Activated CD8-positive, alpha-beta T cell treated with anti-CD3 and anti-CD28 coated beads, Interleukin-2, amount 10 ng/mL, durations not matched to agents 7 days and 5 days (primary cell): ENCODE measurements at regions not wholly inside any gene's neighbourhood (a gene's known extent, or its start where the extent isn't known, plus 50 kb on each side); places are given as distances from the start of the nearest gene placed in this dataset.
"Not testable (repeated sequence)": the region's sequence is repeated elsewhere in the genome, so short reads cannot be mapped to it uniquely, and the experiment has no call there.

Experiments
- ATAC-seq: fragments of 150-1000 bp; cut with Tn5 transposase; one replicate; pipeline ENCODE4 v1.10.0; 2021; ENCODE audit warnings: moderate library complexity
- CTCF ChIA-PET: fragments of 350-600 bp; sonication (Branson Sonifier 250); formaldehyde crosslinking; loops from one replicate; lab custom pipeline; 2021; ENCODE audit warnings: antibody characterized with exemption; lab: Charles Lee
- POLR2A ChIA-PET: fragments of 350-600 bp; sonication (Branson Sonifier 250); formaldehyde crosslinking; loops from one replicate; lab custom pipeline; 2021; ENCODE audit warnings: antibody characterized with exemption; lab: Charles Lee
- DNase-seq: peaks from one replicate; pipeline ENCODE4 v3.0.0-alpha.2; 2020
- H3K27ac Mint-ChIP-seq: one replicate; pipeline ENCODE4 v1.8.0; 2021; ENCODE audit warnings: mild to moderate bottlenecking, mixed read lengths
- H3K27me3 Mint-ChIP-seq: one replicate; pipeline ENCODE4 v1.8.0; 2021; ENCODE audit warnings: low read depth, mixed read lengths
- H3K36me3 Mint-ChIP-seq: one replicate; pipeline ENCODE4 v1.8.0; 2021; ENCODE audit warnings: low read depth, mixed read lengths
- H3K4me1 Mint-ChIP-seq: one replicate; pipeline ENCODE4 v1.8.0; 2021; ENCODE audit warnings: low read depth, mixed read lengths
- H3K4me3 Mint-ChIP-seq: one replicate; pipeline ENCODE4 v1.8.0; 2021; ENCODE audit warnings: mild to moderate bottlenecking, mixed read lengths
- H3K9me3 Mint-ChIP-seq: one replicate; pipeline ENCODE4 v1.8.0; 2022; ENCODE audit warnings: mixed read lengths; ENCODE audit not compliant: insufficient read depth

DNA sequence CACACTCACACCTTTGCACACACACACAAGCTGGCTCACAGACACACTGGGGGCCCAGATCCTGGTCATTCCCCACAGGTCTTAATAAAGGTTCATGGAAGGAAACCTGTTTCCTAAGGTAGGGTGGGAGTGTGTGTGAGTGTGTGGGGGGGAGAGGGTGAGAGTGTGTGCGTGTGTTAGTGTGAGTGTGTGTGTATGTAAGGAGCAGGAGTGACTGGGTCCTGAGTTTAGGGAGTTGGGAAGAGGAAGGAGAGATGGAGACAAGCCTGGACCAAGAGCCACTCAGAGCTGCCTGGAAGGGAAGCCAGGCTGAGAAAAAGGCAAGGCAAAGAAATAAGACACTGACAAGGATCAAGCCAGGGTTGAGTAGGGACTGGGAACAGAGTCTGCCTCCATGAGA is 129.2 kb downstream of the POTEM start:
- CTCF ChIA-PET, ATAC-seq, H3K4me3 Mint-ChIP-seq, H3K27ac Mint-ChIP-seq, H3K27me3 Mint-ChIP-seq, DNase-seq, POLR2A ChIA-PET, H3K36me3 Mint-ChIP-seq, H3K9me3 Mint-ChIP-seq, H3K4me1 Mint-ChIP-seq: not testable (repeated sequence)

DNA sequence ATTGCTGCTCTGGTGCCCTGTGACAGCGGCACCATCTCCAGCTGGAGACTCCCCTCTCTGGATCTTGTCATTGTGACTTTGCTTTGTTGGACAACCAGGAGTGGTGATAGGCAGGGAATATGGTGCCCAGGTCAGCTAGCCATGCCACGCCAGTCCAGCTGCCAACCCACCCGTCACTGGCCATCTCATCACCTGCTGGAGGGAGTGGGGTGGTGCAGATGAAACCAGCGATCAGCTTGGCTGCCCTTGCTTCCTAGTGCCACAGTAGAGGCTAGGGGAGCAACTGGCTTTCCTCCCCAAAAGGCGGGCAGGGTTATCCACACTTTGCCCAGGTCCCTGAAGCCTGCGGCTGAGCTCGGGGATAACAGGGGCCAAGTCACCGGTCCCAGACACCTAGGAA is 129.6 kb downstream of the POTEM start:
- H3K4me3 Mint-ChIP-seq, H3K4me1 Mint-ChIP-seq, H3K27ac Mint-ChIP-seq, ATAC-seq, DNase-seq, H3K27me3 Mint-ChIP-seq, CTCF ChIA-PET, POLR2A ChIA-PET, H3K36me3 Mint-ChIP-seq, H3K9me3 Mint-ChIP-seq: not testable (repeated sequence)

DNA sequence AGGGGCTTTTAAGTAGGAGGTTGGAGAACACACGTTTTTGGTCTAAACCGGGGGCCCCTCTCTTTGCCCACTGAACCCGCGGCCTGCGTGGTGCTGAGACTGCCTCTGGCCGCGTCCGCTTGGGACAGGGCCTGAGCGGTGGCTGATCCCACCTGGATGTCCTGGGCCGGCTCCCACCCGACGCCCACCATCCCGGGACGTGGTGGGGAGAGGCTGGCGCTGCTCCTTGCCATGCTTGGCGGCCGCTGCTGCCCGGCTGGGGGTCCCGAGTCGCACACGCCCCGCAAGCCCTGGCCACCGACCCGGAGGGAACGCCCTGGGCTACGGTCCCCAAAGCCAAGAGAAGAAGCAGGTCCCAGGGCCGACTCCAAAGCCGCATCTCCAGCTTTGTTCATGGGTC is 130.1 kb downstream of the POTEM start:
- H3K4me1 Mint-ChIP-seq, H3K27me3 Mint-ChIP-seq, H3K27ac Mint-ChIP-seq, H3K4me3 Mint-ChIP-seq, ATAC-seq, POLR2A ChIA-PET, H3K9me3 Mint-ChIP-seq, H3K36me3 Mint-ChIP-seq, CTCF ChIA-PET: not testable (repeated sequence)
- peak; percentile 19 for DNase-seq

DNA sequence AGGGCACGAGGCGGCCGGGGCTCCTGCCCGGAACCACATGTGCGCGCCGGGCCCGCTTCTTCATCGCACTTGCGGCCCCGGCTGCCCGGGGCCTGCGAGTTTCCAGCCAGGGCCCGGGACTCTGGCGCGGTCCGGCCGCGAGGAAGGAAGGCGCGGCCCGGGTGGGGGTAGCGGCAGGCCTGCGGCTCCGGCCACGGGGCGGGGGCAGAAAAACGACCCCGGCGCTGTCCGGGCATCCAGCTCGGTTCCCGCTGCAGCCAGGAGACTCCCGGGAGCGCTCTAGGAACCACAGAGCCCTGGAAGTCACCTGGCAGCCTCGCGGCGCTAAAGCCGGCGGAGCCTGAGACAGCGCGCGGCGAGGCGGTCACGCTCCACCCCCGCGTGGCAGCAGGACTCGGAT is 130.5 kb downstream of the POTEM start:
- POLR2A ChIA-PET, ATAC-seq, H3K27ac Mint-ChIP-seq, H3K36me3 Mint-ChIP-seq, CTCF ChIA-PET, H3K9me3 Mint-ChIP-seq, H3K4me1 Mint-ChIP-seq, H3K27me3 Mint-ChIP-seq, DNase-seq, H3K4me3 Mint-ChIP-seq: not testable (repeated sequence)

DNA sequence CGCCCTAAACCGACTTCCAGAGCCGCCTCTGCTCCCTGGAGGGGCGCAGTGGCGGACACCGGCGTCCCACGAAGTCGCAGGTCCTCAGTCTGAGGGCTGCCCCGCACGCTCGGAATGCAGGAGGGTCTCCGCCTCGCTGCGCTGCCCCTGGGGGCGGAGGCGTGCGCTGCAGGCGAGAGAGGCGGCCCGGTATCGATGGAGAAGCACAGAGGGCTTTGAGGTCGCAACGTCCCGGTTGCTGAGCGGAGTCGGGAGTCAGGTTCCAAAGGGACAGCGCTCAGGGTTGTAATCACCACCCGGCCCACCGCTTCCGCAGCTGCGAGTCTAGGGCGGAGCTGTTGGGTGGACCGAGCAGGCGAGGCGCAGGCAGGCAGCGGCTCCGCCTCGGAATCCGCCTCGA is 131.0 kb downstream of the POTEM start:
- H3K9me3 Mint-ChIP-seq, H3K27me3 Mint-ChIP-seq, H3K4me1 Mint-ChIP-seq, CTCF ChIA-PET, H3K36me3 Mint-ChIP-seq, ATAC-seq, H3K4me3 Mint-ChIP-seq, POLR2A ChIA-PET, DNase-seq, H3K27ac Mint-ChIP-seq: not testable (repeated sequence)

DNA sequence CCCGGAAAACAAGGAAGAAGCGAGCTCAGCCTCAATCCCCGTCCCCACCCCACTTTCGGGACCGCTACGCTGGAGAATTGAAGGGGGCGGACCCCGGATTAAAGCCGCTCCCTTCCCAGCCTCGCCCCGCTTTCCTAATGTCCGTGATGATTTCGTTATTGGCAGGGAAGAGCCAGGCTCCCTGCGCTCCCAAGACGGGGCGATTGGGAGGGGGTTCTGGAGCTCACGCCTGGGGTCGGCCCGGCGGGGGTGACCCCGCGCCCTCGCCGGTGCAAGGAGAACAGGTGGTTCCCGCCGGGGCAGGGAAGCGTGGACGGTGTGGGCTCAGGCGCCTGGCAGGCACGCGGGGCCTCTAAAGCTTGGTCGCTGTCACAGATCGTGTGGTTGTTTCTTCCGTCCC is 131.5 kb downstream of the POTEM start:
- H3K27me3 Mint-ChIP-seq, H3K9me3 Mint-ChIP-seq, H3K4me3 Mint-ChIP-seq, ATAC-seq, H3K27ac Mint-ChIP-seq, CTCF ChIA-PET, DNase-seq, POLR2A ChIA-PET, H3K4me1 Mint-ChIP-seq, H3K36me3 Mint-ChIP-seq: not testable (repeated sequence)

DNA sequence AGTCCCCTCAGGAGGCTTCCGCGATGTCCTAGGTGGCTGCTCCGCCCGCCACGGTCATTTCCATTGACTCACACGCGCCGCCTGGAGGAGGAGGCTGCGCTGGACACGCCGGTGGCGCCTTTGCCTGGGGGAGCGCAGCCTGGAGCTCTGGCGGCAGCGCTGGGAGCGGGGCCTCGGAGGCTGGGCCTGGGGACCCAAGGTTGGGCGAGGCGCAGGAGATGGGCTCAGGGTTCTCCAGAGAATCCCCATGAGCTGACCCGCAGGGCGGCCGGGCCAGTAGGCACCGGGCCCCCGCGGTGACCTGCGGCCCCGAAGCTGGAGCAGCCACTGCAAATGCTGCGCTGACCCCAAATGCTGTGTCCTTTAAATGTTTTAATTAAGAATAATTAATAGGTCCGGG is 132.1 kb downstream of the POTEM start:
- H3K27ac Mint-ChIP-seq, CTCF ChIA-PET, H3K4me3 Mint-ChIP-seq, H3K36me3 Mint-ChIP-seq, H3K9me3 Mint-ChIP-seq, ATAC-seq, POLR2A ChIA-PET, DNase-seq, H3K27me3 Mint-ChIP-seq, H3K4me1 Mint-ChIP-seq: not testable (repeated sequence)

DNA sequence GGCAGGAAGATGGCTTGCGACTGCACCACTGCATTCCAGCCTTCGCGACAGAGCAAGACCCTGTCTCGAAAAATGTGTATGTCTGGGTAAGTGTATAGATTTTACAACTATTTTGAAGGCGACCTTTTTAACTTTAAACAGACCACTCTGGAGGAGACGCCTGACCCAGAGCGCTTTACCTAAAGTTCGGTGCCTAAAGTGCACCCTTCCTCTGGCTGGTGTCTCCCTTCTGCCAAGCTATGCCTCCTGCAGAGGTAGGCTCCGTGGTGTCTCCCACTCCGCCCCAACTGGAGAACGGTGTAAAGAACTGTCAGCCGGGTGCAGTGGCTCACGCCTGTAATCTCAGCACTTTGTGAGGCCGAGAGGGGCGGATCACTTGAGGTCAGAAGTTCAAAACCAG is 132.7 kb downstream of the POTEM start:
- H3K4me1 Mint-ChIP-seq, H3K27ac Mint-ChIP-seq, POLR2A ChIA-PET, H3K36me3 Mint-ChIP-seq, H3K27me3 Mint-ChIP-seq, DNase-seq, H3K4me3 Mint-ChIP-seq, H3K9me3 Mint-ChIP-seq, CTCF ChIA-PET: not testable (repeated sequence)
- peak; percentile 30 for ATAC-seq

DNA sequence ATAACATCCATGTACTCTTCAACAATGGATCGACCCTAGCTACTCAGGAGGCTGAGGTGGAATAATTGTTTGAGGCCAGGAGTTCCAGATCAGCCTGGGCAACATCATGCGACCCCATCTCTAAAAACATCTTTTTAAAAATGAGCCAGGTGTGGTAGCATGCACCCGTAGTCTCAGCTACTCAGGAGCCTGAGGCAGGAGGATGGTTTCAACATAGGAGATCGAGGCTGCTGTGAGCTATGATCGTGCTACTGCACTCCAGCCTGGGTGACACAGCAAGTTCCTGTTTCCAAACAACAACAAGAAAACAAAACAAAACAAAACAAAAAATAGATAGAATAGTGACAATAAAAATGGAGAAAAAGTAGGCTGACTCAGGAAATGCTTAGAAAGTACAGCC is 138.3 kb downstream of the POTEM start:
- DNase-seq, H3K27ac Mint-ChIP-seq: not testable (repeated sequence)

DNA sequence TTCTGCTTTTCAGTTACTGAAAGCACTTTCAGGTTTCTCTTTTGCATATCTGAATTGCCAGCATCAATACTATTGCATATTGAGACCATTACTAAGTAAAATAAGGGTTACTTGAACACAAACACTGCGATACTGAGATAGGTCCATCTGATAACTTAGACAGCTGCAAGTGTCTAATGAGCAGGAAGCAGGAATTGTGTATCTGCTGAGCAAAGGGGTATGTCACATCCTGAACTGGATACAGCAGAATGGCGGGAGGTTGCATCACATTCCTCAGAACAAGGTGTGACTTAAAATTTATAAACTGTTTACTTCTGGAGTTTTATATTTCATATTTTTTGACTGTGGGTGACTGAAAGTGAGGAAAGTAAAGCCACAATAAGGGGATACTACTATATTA is 142.7 kb downstream of the POTEM start:
- H3K36me3 Mint-ChIP-seq, H3K27me3 Mint-ChIP-seq, DNase-seq, ATAC-seq, H3K27ac Mint-ChIP-seq, CTCF ChIA-PET, H3K4me3 Mint-ChIP-seq, POLR2A ChIA-PET, H3K9me3 Mint-ChIP-seq, H3K4me1 Mint-ChIP-seq: not testable (repeated sequence)

More for the DNA sequence above, 138.3 kb downstream of the POTEM start:
- H3K36me3 Mint-ChIP-seq, ATAC-seq, POLR2A ChIA-PET, CTCF ChIA-PET, H3K4me3 Mint-ChIP-seq, H3K4me1 Mint-ChIP-seq, H3K27me3 Mint-ChIP-seq, H3K9me3 Mint-ChIP-seq: not testable (repeated sequence)

DNA sequence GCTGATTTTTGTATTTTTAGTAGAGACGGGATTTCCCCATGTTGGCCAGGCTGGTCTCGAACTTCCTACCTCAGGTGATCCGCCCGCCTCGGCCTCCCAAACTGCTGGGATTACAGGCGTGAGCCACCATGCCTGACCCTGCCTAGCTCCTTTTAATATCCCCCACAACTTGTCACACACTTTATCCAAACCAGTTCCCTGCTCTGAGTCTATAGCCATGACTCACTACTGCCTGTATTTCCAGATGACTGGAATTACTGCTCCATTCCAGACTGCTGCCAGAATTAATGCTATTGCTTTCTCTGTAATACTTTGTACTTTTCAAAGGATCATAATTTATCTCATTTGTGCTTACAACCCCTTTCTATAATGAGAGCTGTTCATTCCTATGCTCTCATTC is 153.1 kb downstream of the POTEM start:
- CTCF ChIA-PET, POLR2A ChIA-PET, H3K27ac Mint-ChIP-seq, H3K9me3 Mint-ChIP-seq, H3K27me3 Mint-ChIP-seq, H3K4me3 Mint-ChIP-seq, DNase-seq, H3K4me1 Mint-ChIP-seq, ATAC-seq, H3K36me3 Mint-ChIP-seq: not testable (repeated sequence)

DNA sequence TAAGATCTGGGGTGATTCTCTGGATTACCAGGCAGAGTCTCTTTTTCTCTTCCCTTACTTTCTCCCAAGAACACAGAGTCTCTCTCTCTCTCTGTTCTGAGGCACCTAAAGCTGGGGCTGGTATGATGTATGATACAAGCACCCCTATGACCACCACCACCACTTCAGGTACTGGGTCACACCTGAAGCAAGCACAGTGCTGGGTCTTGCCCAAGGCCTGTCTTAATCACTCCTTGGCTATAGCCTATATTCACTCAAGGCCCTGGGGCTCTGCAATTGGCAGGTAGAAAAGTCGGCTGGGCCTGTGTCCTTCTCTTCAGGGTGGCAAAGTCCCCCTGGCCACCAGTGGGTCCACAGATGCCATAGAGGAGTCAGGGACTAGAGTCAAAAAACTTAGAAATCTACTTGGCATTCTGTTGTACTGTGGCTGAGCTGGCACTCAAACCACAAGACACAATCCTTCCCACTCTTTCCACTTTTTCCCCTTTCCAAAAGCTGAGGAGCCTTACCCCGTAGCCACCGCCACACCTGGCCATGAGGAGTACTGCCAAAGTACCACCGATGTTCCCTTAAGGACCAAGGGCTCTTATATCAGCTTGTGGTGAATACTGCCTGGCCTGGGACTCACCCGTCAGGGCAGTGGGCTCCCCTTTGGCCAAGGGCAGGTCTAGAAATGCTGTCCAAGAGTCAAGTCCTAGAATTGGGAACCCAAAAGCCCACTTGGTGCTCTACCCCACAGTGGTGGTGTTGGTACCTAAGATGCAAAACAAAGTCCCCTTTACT is 159.2 kb downstream of the POTEM start:
- H3K4me3 Mint-ChIP-seq, CTCF ChIA-PET, H3K27me3 Mint-ChIP-seq, H3K4me1 Mint-ChIP-seq, DNase-seq, H3K27ac Mint-ChIP-seq, H3K9me3 Mint-ChIP-seq, ATAC-seq, POLR2A ChIA-PET, H3K36me3 Mint-ChIP-seq: not testable (repeated sequence)
